Endothelial cell of umbilical vein (primary cell): ENCODE measurements at regions not wholly inside any gene's neighbourhood (a gene's known extent, or its start where the extent isn't known, plus 50 kb on each side); places are given as distances from the start of the nearest gene placed in this dataset.

Source experiments
- CTCF ChIP-seq, 2 donors: IDR thresholded peaks; 1 replicate in 1 of 2; 2 replicates in 1 of 2; pipeline ENCODE4 v1.5.1; 2011; ENCODE audit warnings: low read length in 2 of 2, mild to moderate bottlenecking in 2 of 2, moderate library complexity in 2 of 2, control low read depth in 1 of 2, inconsistent platforms in 1 of 2, low read depth in 1 of 2; ENCODE audit not compliant: insufficient read depth in 1 of 2; ENCODE audit errors: extremely low read depth in 1 of 2
- EZH2 ChIP-seq: IDR thresholded peaks from 2 replicates; pipeline ENCODE4 v1.6.1; 2012; ENCODE audit warnings: borderline replicate concordance, low read depth, mild to moderate bottlenecking, moderate library complexity, low read length, inconsistent platforms; ENCODE audit not compliant: severe bottlenecking
- POLR2A ChIP-seq: IDR thresholded peaks from 2 replicates; pipeline ENCODE4 v1.6.1; 2012; ENCODE audit warnings: low read depth, mild to moderate bottlenecking, control low read depth, low read length

- no peak for TF ChIP-seq CTCF (IDR thresholded peaks at IDR 0.05; ENCODE audit: extremely low read depth in 1 of 2, insufficient read depth in 1 of 2, low read depth in 1 of 2, low read length in 2 of 2)
- TF ChIP-seq EZH2 = no peak
- TF ChIP-seq POLR2A = no peak
These were observed 100.6 kb upstream of the F9 start for GRCh38 chrX:139429913-139430312.
